ENCODE measurements at regions not wholly inside any gene's neighbourhood (a gene's known extent, or its start where the extent isn't known, plus 50 kb on each side); places are given as distances from the start of the nearest gene placed in this dataset.
A peak's percentile ranks its signal among the peaks of the same experiment; 100 is the strongest.

- no peak for DNase-seq
Observed at GRCh38 chr9:113665064-113665463, 201.5 kb downstream of the RGS3 start.

- DNase-seq, result no peak
Observed at GRCh38 chr9:113665756-113666155, 202.2 kb downstream of the RGS3 start.

DNA sequence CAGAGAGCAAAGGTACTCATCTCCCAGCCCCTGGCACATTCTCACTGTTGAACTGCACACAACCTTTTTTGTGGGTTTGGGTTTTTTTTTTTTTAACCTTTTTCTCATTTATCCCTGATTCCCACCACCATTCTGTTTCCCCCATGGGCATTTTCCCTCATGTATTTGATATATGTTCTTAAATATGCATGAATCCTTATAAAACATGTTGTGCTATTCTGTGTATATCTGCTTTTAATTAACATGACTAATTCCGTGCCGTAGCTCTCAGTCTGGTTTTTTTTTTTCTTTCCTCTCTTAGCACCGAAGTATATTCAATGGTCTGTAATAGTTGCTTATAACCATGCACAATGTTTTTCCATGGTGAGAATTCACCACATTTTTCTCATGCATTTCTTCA, 204.5 kb downstream of the RGS3 start:
- DNase-seq, result no peak

- DNase-seq, result peak; percentile 45 to 59 (median 55)
Observed at GRCh38 chr9:113669522-113670115, 206.1 kb downstream of the RGS3 start.

DNA sequence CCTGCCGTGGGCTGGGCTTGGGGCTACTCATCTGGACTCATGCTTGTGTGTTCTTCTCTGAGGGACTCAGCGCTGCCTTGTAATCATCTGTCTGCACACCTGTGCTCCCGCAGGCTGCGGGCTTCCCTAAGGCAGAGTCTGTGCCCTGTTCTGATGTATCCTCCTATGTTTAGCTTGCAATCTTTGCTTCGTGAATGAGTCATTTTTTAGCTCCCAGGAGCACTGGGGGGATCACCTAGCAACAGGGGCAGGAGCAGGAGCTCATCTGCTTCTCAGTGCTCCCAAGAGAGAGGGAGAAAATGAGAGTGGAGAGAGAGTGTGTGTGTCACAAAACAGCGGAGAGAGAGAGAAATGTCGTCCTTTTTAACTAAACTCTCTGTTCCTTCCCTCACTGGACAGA, 202.4 kb upstream of the ZNF618 start:
- DNase-seq, result no peak

- no peak for DNase-seq
Observed at GRCh38 chr9:113674436-113674835, 201.7 kb upstream of the ZNF618 start.

GRCh38 chr9:113675475-113675941, 200.6 kb upstream of the ZNF618 start:
- DNase-seq, result peak; percentile 90 to 96 (median 95)

- DNase-seq, result no peak
Observed at GRCh38 chr9:113677057-113677456, 199.1 kb upstream of the ZNF618 start.

GRCh38 chr9:113677569-113677968, 198.5 kb upstream of the ZNF618 start:
- no peak for DNase-seq

DNA sequence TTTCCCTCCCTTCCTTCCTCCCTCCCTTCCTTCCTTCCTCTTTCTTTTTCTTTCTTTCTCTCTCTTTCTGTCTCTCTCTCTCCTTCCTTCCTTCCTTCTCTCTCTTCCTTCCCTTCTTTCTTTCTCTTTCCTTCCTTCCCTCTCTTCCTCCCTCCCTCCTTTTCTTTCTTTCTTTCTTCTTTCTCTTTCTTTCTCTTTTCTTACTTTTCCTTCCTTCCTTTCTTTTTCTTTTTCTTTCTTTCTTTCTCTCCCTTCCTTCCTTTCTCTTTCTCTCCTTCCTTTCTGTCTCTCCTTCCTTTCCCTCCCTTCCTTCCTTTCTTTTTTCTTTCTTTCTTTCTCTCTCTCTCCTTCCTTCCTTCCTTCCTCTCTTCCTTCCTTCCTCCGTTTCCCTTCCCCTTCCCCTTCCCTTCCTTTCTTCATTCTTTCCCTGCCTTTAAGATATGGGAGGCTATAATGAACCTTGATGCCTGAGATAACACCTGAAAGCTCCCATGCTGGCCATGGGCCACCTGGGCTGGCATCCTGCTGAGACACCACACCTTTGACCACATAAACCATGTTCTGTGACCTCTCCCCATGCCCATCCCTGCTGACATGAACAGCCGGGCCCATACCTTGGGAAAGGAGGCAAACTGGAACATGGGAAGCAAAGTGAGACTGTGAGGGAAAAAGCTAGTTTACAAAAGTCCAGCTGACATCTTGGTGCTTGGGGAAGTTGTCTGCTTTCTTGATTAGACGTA, 197.8 kb upstream of the ZNF618 start:
- no peak for DNase-seq

- DNase-seq, result no peak
Observed at GRCh38 chr9:113678859-113679256, 197.3 kb upstream of the ZNF618 start.

DNA sequence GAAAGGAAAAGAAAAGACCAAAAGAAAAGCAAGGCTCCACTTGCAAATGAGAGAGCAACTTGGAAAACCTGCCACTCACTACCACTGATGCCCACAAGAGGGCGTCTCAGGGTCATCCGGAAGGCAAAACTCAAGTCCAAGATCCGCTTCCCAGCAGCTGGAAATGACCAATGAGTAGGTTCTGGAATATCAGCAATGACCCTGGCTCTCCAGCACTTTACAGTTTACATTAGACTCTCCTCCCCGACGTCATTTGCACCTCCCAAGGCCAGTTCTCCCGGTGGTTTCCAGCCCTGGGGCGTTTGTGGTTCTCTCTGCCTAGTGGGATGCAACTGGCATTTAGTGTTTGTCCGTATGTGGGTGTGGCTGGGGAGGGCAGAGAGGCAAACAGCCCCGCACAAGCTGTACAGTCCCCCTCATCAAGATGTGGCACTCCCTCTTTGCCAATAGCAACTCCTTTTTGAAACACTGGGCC, 193.8 kb upstream of the ZNF618 start:
- DNase-seq, result peak; percentile 73 to 80 (median 79)

GRCh38 chr9:113685636-113686035, 190.5 kb upstream of the ZNF618 start:
- peak in 2 of 3 donors; percentile 10 to 23 for DNase-seq

- DNase-seq, result no peak
Observed at GRCh38 chr9:113687107-113687679, 188.9 kb upstream of the ZNF618 start.

GRCh38 chr9:113687680-113688371, 188.3 kb upstream of the ZNF618 start:
- peak in 1 of 3 donors; percentile 9 for DNase-seq

GRCh38 chr9:113690055-113690740, 185.9 kb upstream of the ZNF618 start:
- DNase-seq, result no peak

DNA sequence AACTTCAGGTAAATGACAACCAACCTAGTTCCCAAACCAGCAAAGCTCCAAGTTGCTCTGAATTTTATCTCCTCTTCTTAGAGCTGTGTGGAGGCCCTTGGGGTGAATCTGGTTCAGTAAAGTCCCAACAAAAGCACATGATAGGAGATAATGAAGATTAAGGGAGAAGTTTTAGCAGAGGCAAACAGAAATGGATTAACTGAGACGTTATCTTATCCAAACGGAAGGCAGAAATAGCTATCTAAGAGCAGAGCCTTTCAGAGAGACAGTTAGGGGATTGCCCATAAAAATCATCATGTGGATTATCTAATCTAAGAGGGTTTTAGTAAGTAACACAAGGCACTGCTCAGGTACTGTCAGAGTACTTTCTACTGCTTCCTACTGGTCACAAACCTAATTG, 183.9 kb upstream of the ZNF618 start:
- no peak for DNase-seq

GRCh38 chr9:113694912-113695311, 181.2 kb upstream of the ZNF618 start:
- no peak for DNase-seq

DNA sequence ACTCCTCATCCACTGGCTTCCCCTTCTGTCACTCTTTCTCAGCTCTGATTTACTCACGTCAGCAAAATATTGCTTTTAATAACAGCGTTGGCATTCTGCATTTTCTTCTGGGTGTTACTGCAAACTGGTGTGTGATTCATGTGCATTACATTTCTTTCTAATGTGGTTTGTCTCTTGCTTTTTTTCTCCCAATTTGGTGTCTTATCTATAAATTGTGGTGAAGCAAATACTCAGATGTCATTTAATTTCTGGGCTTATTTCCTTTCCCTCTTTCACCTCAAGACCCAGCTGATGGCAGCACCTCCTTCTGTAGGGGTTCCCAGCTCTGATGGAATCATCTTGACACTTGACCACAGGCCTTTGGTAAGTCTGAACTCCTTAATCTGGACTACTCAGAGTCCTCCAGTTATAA, 180.7 kb upstream of the ZNF618 start:
- DNase-seq, result no peak

DNA sequence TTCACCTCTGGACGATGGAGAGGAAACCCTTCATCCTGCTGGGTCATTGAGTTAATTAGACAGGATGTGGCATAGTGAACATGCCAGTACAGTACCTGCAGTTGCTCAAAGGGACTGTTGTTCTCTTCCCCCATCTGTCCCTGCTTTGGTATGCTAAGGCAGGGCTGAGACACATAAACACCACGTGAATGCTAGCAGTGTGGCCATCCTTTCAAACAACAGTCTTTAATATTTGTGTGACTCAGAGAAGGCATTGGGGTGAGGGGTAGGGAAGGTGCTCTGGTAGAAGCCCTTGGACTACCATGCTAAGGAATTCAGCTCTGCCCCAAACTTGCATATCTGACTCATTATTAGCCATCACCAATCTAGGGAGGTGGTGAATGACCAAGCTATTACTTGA, 180.2 kb upstream of the ZNF618 start:
- peak in 1 of 3 donors; percentile 22 for DNase-seq

GRCh38 chr9:113701774-113702755, 174.0 kb upstream of the ZNF618 start:
- DNase-seq, result no peak
